ENCODE measurements at regions not wholly inside any gene's neighbourhood (a gene's known extent, or its start where the extent isn't known, plus 50 kb on each side); places are given as distances from the start of the nearest gene placed in this dataset.

DNA sequence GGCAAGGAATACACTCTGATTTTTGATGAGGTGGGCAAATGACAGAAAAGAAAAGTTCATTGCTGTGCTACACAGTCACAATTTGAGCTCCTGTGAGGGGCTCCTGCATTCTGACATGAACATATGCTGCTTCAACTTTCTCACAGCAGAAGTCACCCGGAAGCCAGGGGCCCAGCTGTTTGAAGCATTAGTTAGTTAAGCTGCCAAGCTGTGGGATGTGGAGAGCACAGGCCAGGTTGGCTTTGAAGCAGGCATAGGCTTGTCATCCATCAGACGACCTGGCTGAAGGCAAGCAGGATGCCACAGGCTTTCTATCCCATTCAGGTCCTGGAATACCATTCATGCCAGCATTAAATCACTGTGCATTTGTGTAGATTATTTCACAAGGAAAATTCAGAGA is 63.1 kb downstream of the MTNR1B start:
- H3K9me3 ChIP-seq (ENCODE audit: control insufficient read depth in 4 of 4, insufficient read depth in 3 of 4, low read length in 3 of 4) = peaks cover 0 to 4% (median 0%) of the 10 kb centered on the region in 4 donors
- TF ChIP-seq, protein P1, sequence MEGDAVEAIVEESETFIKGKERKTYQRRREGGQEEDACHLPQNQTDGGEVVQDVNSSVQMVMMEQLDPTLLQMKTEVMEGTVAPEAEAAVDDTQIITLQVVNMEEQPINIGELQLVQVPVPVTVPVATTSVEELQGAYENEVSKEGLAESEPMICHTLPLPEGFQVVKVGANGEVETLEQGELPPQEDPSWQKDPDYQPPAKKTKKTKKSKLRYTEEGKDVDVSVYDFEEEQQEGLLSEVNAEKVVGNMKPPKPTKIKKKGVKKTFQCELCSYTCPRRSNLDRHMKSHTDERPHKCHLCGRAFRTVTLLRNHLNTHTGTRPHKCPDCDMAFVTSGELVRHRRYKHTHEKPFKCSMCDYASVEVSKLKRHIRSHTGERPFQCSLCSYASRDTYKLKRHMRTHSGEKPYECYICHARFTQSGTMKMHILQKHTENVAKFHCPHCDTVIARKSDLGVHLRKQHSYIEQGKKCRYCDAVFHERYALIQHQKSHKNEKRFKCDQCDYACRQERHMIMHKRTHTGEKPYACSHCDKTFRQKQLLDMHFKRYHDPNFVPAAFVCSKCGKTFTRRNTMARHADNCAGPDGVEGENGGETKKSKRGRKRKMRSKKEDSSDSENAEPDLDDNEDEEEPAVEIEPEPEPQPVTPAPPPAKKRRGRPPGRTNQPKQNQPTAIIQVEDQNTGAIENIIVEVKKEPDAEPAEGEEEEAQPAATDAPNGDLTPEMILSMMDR (IDR thresholded peaks at IDR 0.05; ENCODE audit: control extremely low read depth, extremely low read depth) = no peak
- no peak overlapping the region for H3K9ac ChIP-seq (ENCODE audit: insufficient read depth in 1 of 2, low read length in 2 of 2)
- H3K27me3 ChIP-seq (ENCODE audit: control insufficient read depth in 3 of 3, insufficient read depth in 3 of 3, low read length in 2 of 3) = no peaks in the 10 kb centered on the region
- no peak for ATAC-seq (ENCODE audit: insufficient read depth, low FRiP score)
- no peaks in the 10 kb centered on the region for H3K4me1 ChIP-seq (ENCODE audit: control insufficient read depth in 5 of 5, insufficient read depth in 5 of 5, low read length in 5 of 5)
- 50 to 64% methylated on average over 2 of the region's 2 CpGs for WGBS, 2 donors
- H3K4me3 ChIP-seq = no peak overlapping the region
- H3K27ac ChIP-seq (ENCODE audit: low read depth in 1 of 2, low read length in 1 of 2) = no peak overlapping the region
- no peaks in the 10 kb centered on the region for H3K36me3 ChIP-seq (ENCODE audit: control insufficient read depth in 4 of 4, insufficient read depth in 4 of 4, low read length in 4 of 4)
- peak in 2 of 3 donors; percentile 29 to 58 for DNase-seq

DNA sequence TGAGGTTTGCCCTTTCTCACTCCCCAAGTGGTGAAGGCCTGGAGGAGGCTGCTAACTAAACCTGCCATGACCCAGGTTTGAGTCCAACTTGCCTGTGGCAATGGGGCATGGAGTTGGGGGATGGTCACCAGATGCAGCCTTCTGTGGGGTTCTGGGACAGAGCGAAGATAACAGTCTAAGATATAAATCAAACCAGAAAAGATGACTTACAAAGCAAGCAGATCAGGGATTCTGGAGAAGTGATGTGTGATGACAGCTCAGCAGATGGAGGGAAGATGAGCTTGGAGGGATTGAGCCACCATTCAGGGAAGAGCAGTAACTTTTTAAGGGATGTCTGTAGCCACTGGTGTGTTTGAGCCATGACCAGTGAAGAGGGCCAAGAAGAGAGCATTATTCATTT is 63.6 kb downstream of the MTNR1B start:
- Histone ChIP-seq H3K27me3 (ENCODE audit: control insufficient read depth in 3 of 3, insufficient read depth in 3 of 3, low read length in 2 of 3) (no peaks in the 10 kb centered on the region), H3K4me1 (ENCODE audit: control insufficient read depth in 5 of 5, insufficient read depth in 5 of 5, low read length in 5 of 5) (no peaks in the 10 kb centered on the region), H3K27ac (ENCODE audit: low read depth in 1 of 2, low read length in 1 of 2) (no peak overlapping the region), H3K4me3 (no peak overlapping the region), H3K9me3 (ENCODE audit: control insufficient read depth in 4 of 4, insufficient read depth in 3 of 4, low read length in 3 of 4) (peaks cover 0 to 4% (median 0%) of the 10 kb centered on the region in 4 donors), H3K9ac (ENCODE audit: insufficient read depth in 1 of 2, low read length in 2 of 2) (no peak overlapping the region), H3K36me3 (ENCODE audit: control insufficient read depth in 4 of 4, insufficient read depth in 4 of 4, low read length in 4 of 4) (no peaks in the 10 kb centered on the region)
- ATAC-seq (ENCODE audit: insufficient read depth, low FRiP score) (no peak), DNase-seq (no peak)
- WGBS, 2 donors = 90 to 93% methylated on average over 1 of the region's 1 CpG
- TF ChIP-seq, protein P1 (IDR thresholded peaks at IDR 0.05; ENCODE audit: control extremely low read depth, extremely low read depth) = no peak

DNA sequence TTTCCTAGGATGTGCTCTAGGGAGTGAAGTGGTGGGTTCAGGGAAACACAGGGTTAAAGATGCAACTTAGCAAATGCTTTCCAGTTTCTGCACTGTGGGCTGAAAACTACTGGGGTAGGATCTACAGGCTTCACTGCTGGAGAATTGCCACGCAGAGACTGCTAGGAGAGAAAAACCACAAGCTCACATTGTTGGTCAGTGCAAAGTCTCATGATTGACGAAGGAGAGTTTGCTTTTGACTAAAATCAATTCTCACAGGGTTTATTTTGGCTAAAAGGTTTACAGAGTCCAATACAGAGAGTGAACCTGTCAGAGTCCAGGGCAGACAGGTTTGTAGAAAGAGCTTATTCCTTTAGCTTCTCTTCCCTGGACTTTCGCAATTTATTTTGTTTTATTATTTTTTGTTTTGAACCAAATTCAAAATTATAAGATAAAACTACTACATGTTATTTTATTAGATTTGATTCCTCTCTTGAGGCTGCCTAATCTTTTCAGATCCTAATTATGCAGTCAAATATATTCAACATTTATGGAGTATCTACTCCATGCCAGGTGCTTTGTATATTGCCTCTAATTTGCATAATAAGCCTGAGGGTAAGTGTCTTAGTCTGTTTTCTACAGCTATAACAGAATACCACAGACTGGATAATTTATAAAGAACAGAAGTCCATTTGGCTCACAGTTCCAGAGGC is 64.7 kb downstream of the MTNR1B start:
- WGBS, 2 donors = 68 to 70% methylated on average over 3 of the region's 3 CpGs
- ATAC-seq (ENCODE audit: insufficient read depth, low FRiP score) (no peak), DNase-seq (peak in 1 of 3 donors; percentile 10)
- no peak overlapping the region for H3K9ac ChIP-seq (ENCODE audit: insufficient read depth in 1 of 2, low read length in 2 of 2)
- H3K4me1 ChIP-seq (ENCODE audit: control insufficient read depth in 5 of 5, insufficient read depth in 5 of 5, low read length in 5 of 5) = no peaks in the 10 kb centered on the region
- H3K27ac ChIP-seq (ENCODE audit: low read depth in 1 of 2, low read length in 1 of 2) = no peak overlapping the region
- TF ChIP-seq, protein P1 (IDR thresholded peaks at IDR 0.05; ENCODE audit: control extremely low read depth, extremely low read depth) = no peak
- H3K9me3 ChIP-seq (ENCODE audit: control insufficient read depth in 4 of 4, insufficient read depth in 3 of 4, low read length in 3 of 4) = peaks cover 0 to 2% (median 0%) of the 10 kb centered on the region in 4 donors
- H3K36me3 ChIP-seq (ENCODE audit: control insufficient read depth in 4 of 4, insufficient read depth in 4 of 4, low read length in 4 of 4) = no peaks in the 10 kb centered on the region
- H3K27me3 ChIP-seq (ENCODE audit: control insufficient read depth in 3 of 3, insufficient read depth in 3 of 3, low read length in 2 of 3) = no peaks in the 10 kb centered on the region
- H3K4me3 ChIP-seq = no peak overlapping the region

DNA sequence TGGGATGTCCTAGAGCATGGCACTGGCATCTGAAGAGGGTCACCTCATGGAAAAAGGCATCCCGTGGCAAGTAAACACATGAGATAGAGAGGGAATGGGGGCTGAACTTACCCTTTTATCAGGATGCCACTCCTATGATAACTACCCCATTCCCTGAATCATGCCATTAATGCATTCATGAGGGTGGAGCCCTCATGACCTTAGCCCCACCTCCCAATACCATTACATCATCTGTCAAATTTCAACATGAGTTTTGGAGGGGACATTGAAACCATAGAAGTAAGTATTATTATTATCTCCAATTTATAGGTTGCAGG is 65.2 kb downstream of the MTNR1B start:
- peaks cover 0 to 2% (median 0%) of the 10 kb centered on the region in 4 donors for H3K9me3 ChIP-seq (ENCODE audit: control insufficient read depth in 4 of 4, insufficient read depth in 3 of 4, low read length in 3 of 4)
- H3K36me3 ChIP-seq (ENCODE audit: control insufficient read depth in 4 of 4, insufficient read depth in 4 of 4, low read length in 4 of 4) = no peaks in the 10 kb centered on the region
- H3K9ac ChIP-seq (ENCODE audit: insufficient read depth in 1 of 2, low read length in 2 of 2) = no peak overlapping the region
- H3K27ac ChIP-seq (ENCODE audit: low read depth in 1 of 2, low read length in 1 of 2) = no peak overlapping the region
- 66 to 94% methylated on average over 1 of the region's 1 CpG for WGBS, 2 donors
- no peak overlapping the region for H3K4me3 ChIP-seq
- no peaks in the 10 kb centered on the region for H3K27me3 ChIP-seq (ENCODE audit: control insufficient read depth in 3 of 3, insufficient read depth in 3 of 3, low read length in 2 of 3)
- H3K4me1 ChIP-seq (ENCODE audit: control insufficient read depth in 5 of 5, insufficient read depth in 5 of 5, low read length in 5 of 5) = no peaks in the 10 kb centered on the region
- ATAC-seq (ENCODE audit: insufficient read depth, low FRiP score) (no peak), DNase-seq (no peak)
- TF ChIP-seq, protein P1 (IDR thresholded peaks at IDR 0.05; ENCODE audit: control extremely low read depth, extremely low read depth) = no peak

All from lung (tissue), 11 donors.